GM21576 (cell line): ENCODE measurements at regions not wholly inside any gene's neighbourhood (a gene's known extent, or its start where the extent isn't known, plus 50 kb on each side); places are given as distances from the start of the nearest gene placed in this dataset.
"Not testable (repeated sequence)": the region's sequence is repeated elsewhere in the genome, so short reads cannot be mapped to it uniquely, and the experiment has no call there.

ENCODE experiments used
- ATAC-seq: cut with Tn5 transposase; IDR thresholded peaks from one replicate; pipeline ENCODE4 v1.9.1; 2021; ENCODE audit warnings: mild to moderate bottlenecking, moderate library complexity; ENCODE audit not compliant: unreplicated experiment

DNA sequence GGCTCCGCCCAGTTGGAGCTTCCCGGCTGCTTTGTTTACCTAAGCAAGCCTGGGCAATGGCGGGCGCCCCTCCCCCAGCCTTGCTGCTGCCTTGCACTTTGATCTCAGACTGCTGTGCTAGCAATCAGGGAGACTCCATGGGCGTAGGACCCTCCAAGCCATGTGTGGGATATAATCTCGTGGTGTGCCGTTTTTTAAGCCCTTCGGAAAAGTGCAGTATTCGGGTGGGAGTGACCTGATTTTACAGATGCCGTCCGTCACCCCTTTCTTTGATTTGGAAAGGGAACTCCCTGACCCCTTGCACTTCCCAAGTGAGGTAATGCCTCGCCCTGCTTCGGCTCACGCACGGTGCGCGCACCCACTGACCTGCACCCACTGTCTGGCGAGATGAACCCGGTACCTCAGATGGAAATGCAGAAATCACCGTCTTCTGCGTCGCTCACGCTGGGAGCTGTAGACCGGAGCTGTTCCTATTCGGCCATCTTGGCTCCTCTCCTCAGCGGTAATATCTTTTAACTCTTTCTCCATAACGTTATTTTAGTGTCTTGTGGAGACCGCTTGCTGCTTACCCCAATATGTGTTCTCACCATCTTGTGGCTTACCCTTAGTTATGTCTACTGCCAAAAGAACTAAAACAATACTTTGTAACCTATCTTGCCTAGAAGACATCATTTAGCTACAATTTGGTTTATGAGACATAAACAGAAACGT is 328.7 kb upstream of the EPHA5 start:
- ATAC-seq: not testable (repeated sequence)

DNA sequence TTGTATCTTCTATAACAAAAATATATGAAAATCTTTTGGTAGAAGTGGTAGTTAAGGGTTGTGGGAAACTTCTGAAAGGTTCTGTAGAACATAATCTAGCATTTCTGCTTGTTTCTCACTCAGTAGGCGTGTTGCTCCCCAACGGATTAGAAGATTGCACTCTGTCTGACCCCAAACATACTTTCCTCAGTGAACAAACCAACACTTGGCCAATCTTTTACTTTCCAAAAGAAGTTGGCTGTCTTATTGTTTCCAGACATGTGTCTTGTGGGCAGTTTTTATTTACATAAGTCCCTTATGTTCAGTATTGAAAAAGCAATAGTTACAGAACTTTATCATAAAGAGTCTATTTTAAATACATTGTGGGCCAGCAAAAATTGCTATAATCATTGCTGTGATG is 312.8 kb upstream of the EPHA5 start:
- ATAC-seq: no peak

DNA sequence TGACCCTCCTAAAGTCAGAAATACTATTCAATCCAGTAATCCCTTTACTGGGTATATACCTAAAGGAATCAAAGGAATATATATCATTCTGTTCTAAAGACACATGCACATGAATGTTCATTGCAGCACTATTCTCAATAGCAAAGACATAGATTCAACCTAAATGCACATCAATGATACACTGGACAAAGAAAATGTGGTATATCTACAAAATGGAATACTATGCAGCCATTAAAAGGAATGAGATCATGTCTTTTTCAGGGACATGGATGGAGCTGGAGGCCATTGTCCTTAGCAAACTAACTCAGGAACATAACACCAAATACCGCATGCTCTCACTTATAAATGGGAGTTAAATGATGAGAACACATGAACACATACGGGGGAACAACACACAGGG is 306.0 kb upstream of the EPHA5 start:
- no peak for ATAC-seq

DNA sequence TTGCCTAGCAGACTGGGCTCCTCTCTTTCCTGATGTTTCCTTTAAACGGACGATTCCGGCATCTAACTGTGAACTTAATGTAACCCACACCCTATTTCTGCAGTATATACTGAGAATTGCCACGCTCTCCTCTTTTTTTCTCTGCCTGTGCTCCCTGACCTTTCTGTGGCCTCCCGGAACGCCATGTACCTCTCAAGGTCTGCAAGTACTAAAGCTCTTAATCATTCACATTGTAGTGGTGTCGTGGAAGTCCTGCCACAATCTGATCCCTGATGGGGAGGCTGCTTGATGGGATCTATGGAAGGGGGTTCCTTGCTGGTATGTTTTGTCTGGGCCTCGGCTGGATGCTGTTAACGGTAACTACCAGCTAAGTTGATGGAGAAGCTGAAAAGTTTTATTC is 302.9 kb upstream of the EPHA5 start:
- no peak for ATAC-seq

DNA sequence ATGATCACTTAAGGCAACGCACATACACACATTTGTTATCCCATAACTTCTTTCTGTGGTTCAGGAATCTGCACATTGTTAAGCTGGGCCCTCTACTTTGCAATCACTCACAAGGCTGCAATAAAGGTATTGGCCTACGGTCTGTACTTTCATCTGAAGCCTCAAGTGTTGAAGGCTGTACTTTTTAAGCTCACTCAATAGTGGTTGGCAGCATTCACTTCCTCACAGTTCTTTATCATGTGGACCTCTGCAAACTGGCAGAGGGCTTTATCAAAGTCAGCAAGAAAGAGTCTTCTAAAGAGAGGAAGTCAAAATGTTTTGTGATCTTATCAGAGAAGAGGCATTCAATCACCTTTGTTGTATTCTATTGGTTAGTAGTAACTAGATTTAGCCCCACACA is 301.4 kb upstream of the EPHA5 start:
- ATAC-seq: no peak

DNA sequence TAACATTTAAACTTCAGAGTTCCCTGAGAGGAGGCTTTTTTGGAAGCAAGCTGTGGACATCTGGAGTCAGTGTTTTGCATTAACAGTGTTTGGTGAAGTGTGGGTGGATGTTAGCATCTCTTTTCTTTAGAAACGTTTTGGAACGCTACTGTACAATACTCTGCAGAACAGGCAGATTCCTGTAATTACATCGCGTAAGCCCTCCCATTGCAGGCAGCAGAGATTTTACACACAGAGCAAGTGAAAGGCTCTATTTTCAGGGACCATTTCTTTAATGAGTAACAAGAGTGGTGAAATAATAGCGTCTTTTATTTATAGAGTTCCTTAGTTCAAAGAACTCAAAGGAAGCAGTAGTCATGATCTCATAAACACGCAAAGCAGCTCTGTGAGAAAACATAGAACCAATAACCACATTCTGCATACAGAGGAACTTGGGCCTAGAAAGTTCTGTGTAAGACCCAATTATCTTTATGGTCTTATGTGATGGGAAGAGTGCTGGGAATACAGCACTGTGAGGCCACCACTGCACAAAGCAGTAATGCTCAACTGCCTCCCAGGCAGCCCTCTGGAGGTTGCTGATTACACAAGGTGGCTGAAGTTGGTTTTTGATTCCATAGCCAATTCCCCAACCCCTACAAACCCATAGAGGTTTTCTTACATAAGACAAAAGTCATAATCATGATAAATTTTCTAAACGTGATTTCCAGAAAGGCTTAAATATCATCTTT is 298.7 kb upstream of the EPHA5 start:
- ATAC-seq: no peak

DNA sequence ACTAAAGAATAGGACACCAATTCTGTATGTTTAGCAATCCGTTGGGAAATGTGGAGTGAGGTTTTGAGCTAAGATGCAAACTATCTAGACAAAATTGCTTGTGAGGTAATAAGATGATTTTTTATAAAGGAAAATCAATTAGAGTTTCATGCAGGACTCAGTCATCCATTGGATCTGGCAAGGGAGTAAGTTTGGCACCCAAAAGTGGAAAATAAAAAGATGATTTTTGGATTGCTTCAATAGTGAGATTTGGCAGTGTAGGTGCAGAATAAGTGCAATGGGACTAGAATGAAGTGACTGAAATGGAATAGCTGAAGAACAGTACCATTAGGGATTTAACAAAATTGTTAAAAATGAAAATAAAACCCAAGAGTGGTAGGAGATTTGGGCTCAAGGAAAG is 290.5 kb upstream of the EPHA5 start:
- no peak for ATAC-seq

DNA sequence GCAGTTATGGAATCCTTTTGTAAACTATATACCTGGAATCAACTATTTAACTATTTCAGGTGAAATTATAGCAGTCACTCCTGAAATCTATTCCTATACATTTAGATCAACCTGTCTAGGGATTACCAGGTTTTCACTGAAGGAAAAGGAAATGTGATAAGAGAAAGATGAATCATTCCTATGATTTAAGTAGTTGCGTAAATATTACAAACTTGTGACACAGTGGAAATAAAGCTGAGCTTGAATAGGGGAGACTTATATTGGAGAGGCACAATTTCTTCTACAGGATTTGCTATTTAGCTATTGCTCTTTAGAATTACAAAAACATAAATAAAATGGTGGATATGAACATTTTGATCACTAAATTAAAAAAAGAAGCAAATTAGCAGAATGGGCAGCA is 284.1 kb upstream of the EPHA5 start:
- ATAC-seq: no peak

DNA sequence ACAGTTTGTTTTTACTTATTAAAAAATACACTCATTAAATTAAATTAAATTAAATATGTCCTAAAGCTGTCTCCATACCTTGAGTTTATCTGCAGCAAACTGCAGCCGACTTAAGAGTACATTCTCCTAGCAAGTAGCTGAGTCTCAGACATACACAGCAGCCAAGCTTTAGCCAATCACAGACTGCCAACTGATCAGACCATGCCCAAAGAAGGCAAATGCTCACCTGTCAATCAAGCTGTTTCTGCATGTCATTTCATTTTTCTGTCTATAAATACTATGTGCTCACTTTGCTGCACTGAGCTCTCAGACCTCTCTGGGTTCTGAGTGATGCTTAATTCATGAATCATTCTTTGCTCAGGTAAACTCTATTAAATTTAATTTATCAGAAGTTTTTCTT is 280.9 kb upstream of the EPHA5 start:
- no peak for ATAC-seq

DNA sequence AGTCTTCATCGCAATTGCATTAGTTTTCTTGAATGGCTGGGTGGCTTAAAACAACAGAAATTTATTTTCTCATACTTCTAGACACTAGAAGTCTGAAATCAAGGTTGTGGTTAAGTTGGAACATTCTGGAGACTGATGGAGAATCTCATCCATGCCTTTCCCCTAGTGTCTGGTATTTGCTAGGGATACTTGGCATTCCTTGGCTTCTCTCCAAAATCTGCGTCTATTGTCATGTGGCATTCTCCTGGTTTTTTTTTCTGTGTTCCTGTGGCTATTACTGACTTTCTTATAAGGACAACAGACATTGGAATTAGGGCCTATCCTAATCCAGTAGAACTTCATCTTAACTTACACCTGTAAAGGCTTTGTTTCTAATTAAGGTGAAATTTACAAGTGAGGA is 272.8 kb upstream of the EPHA5 start:
- ATAC-seq: no peak

DNA sequence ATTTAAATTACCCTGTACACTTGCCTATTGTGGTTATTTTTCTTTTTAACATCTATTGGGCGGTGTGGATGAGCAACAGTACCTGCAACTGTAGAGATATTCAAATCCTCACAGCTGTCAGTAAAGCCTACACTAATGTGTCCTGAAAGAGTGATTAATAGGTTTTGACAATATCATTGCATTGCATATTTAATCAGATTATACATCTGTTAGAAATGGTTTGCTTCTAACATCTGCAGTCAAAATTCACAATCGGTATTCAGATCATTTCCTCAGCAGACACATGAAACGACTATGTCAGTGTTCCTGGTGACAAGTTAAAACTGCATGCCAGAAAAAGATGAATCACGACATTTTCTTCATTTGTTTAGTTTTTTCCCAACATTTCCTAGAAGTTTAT is 254.6 kb upstream of the EPHA5 start:
- ATAC-seq: no peak

DNA sequence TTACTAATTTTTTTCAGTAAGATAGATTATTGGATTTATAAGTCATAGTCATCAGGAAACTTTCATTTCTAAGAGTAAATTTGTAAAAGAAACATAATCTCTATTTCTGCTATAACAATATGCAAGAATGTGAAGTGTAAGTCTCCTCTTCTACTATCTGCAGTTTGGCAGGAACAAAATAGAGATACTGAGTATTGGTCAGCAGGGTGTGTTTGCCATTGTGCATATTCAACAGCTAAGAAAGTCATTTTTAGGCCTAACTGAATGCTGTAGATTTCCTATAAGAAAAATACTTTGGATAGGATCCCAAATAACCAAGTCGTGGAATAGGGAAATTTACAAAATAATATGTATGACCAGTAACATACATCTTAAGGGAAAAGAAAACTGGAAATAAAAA is 253.3 kb upstream of the EPHA5 start:
- ATAC-seq: no peak

DNA sequence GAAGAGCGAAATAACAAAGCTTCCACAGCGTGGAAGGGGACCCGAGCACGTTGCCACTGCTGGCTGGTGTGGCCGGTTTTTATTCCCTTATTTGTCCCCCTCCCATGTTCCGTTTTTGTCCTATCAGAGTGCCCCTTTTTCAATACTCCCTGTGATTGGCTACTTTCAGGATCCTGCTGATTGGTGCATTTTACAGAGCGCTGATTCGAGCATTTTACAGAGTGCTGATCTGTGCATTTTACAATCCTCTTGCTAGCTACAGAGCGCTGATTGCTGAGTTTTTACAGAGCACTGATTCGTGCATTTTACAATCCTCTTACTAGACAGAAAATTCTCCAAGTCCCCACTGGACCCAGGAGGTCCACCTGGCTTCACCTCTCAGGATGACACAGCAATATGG is 250.9 kb upstream of the EPHA5 start:
- no peak for ATAC-seq

DNA sequence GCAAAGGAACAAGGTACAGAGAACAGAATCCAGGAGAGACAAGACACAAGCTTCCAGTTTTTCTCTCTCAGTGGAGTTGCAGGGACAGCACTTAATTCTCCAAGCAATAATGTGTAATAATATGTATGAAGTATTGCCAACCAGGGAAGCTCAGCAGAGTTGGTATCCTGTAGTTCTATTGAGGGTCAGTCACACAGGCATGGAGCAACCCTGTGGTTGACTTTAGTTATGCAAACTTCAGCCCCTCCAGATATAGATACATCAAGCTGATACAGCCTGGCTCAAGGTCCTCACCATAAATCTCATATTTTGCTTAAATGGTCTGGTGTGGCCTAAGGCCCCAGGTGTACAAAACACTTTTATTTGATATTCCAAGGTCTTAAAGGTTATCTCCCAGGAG is 248.6 kb upstream of the EPHA5 start:
- no peak for ATAC-seq

DNA sequence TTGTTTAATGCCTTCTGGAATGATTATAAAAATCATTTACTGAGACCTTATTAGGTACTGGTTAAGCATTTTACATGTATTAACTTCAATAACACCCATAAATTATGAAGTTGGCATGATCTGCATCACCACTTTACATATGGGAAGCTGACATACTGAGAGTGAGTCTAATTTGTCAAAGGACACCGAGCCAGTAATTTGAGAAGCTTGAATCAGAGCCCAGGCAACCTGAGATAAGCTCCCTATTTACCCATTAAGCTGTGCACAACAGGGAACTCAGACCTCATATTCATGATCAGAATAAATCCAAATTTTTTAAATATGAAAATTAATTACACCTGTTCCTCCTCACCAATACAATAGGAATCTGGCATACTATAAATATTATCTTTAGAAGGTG is 247.9 kb upstream of the EPHA5 start:
- ATAC-seq: no peak

DNA sequence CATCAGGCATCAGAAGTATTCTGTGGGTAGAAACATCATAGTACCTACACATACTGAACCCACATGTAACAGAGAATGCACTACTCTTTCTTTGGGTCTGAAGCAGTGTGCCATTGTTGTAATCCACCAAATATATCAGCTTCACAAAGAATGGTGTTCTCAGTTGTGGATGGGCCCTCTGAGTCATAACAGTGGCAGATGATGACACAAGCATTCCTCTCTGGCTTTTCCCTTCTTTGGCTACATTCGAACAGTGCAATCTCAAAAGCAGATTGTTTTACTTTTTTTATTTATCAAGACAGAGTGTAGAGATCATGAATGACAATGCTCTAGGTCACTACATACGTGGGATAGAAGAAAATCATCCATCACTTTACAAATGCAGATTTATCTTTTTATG is 247.2 kb upstream of the EPHA5 start:
- no peak for ATAC-seq

DNA sequence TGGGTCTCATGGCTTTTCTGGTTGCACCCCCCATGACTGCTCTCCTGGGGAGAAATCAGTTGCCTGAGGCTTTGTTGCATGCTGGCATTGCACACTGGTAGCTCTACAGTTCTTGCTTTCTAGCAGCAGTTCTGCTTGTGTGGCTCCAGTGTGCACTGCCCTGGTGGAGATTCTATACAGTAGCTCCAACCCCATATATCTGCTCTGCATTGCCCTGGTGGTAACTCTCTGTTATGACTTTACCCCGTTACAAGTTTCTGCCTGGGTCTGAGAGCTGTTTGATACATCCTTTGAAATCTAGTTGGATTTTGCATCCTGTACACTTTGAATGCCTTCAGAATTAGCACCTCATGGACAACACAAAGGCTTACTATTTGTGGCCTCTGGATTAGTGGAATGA is 241.4 kb upstream of the EPHA5 start:
- no peak for ATAC-seq

DNA sequence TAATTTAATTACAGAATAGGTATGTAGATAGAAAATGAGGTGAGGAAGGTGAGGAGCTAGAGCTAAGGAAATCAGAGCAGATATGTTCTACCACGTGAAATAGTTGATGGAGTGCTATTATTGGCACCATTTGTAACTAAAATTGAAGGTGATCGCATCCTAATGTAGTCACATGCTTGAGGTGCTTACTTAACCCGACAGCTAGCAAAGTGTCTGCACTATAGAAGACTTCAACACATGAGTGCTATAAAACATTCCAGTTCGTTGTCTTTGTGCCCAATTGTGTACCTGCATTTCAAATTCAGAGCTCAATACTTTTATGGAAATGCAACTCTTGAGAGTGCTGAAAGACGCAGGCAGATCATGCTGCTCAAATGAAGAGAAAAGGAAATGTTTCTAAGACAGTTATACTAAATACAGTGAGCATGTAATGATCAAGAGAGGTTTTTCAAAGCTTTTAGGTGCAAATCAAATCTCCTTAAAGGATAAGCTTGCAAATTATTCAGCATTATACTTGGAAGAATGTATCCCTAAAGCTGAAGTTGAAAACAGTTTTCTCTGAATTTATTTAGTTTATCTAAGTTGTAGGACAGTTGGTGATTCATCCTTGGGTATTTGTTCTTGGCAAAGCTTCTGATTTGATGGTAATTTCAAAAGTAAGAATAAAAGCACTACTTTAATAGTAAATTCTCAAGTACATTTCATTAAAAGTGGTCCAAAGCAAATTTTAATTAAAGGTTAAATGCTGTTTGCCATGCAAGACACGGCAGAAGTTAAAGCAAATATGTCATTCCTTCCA is 223.9 kb upstream of the EPHA5 start:
- no peak for ATAC-seq

DNA sequence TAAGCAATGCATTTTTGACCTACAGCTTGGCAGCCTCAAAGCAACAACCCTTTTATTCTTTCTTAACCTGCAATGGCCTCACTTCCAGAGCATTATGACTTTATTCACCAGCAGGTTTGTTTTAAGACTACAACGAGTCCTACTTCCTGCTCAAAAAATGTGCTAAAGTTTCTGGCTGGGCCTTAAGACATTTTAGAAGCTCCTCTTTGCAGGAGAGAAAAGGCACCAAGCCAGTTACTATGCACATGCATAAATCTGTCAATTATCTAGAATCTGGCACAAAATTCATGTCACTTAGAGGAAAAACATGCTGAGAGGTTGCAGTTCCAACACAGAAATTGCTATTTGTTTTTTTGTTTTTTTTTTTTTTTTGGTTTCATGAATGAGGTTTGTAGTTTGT is 223.0 kb upstream of the EPHA5 start:
- ATAC-seq: no peak

DNA sequence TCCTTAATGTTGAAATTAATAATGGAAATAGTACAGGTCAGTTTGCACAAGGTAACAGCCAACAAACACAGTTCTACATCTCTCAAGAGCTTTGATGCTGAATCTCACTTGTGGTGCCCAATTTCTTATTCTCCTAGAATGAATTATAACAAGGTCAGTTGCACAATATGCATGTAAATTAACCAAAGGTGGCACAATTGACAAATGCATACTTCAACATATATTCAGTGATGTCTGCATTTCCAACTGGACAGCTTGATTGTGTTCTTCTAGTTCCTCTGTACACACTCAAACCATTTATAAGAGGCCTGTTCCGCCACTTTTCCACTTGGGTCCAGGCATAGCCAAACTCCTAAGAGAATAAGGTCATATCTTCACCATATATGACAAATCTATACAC is 210.3 kb upstream of the EPHA5 start:
- ATAC-seq: no peak

DNA sequence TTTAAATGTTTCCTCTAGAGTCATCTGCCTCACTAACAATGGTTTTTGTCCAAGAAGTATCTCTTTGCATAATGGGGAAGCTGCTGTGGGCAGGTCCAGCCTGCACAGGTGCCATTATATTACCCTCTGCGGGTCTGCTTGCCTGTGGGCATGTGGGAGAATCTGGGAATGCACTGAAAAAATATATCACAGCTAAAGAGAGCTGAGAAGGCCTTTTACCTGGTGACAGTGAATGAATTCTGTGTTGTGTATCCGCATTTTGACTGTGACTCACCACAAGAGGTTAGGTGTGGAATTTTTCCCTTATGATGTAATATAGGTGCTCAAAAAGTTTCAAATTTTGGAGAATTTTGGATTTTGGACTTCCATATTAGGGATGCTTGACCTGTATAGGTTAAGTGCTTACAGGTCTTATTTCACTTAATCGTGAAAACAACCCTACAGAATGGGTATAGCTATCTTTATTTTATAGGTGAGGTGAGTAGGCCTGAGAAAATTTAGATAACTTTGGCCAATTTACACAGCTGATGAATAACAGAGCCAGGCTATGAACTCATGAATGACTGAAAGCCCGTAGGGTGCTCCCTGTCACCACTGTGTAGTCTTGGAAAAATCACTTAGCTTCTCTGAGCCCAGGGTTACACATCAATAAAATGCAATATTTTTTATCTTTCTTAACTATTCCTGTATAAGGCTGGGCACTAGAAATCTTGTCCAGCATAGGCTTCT is 198.0 kb upstream of the EPHA5 start:
- no peak for ATAC-seq
